ENCODE measurements at regions not wholly inside any gene's neighbourhood (a gene's known extent, or its start where the extent isn't known, plus 50 kb on each side); places are given as distances from the start of the nearest gene placed in this dataset.

GRCh38 chr2:139550873-139551272 lies 770.7 kb upstream of the NXPH2 start:
- no peak for TF ChIP-seq CTCF (IDR thresholded peaks at IDR 0.05; ENCODE audit: insufficient read depth, low read length, poor library complexity, severe bottlenecking)
- no peak for TF ChIP-seq EZH2phosphoT487 (conservative IDR thresholded peaks at IDR 0.05; ENCODE audit: low read length)
